DMS 273 (cell line): ENCODE measurements at regions not wholly inside any gene's neighbourhood (a gene's known extent, or its start where the extent isn't known, plus 50 kb on each side); places are given as distances from the start of the nearest gene placed in this dataset.

ENCODE experiments used
- DNase-seq: peaks from one replicate; lab custom pipeline; 2025; ENCODE audit not compliant: unreplicated experiment; lab: John Stamatoyannopoulos, UW

DNA sequence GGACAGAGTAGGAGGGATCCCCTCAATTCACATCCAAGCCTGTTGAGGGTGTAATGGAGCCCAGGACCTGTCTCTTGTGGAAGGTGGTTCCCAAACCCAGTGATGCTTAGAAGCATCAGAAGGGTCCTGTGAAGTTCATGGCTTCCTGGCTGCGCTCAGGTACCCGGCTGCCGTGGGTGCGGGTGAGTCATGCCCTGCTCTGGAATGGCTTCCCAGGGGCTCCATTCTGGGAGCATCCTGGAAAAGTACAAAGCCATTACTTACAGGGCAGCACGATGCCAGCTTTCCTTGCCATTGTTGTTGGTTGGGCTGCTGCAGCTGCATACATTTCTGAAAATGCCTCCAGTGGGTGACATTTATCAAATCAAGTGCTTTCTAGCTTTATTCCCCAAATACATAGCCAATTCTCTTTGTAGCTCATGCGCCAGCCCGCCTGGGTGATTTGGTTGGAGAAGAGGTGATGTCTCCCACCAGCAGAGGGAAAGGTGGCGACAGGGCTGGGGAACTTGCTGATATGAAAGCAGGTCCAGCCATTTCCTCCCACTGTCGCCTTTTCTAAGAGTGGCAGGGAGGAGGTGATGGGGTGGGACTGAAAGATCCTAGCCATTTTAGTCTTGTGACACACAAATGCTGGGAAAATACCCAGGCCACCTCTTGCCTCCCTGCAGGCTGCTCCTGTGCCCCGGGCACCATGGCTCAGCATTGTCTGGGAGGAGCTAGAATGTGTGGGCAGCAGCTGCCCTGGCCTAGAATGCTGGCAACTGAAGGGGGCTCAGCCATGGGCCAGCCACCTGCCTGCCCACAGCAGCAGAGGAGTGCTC is 65.9 kb upstream of the HPCAL1 start:
- no peak for DNase-seq

DNA sequence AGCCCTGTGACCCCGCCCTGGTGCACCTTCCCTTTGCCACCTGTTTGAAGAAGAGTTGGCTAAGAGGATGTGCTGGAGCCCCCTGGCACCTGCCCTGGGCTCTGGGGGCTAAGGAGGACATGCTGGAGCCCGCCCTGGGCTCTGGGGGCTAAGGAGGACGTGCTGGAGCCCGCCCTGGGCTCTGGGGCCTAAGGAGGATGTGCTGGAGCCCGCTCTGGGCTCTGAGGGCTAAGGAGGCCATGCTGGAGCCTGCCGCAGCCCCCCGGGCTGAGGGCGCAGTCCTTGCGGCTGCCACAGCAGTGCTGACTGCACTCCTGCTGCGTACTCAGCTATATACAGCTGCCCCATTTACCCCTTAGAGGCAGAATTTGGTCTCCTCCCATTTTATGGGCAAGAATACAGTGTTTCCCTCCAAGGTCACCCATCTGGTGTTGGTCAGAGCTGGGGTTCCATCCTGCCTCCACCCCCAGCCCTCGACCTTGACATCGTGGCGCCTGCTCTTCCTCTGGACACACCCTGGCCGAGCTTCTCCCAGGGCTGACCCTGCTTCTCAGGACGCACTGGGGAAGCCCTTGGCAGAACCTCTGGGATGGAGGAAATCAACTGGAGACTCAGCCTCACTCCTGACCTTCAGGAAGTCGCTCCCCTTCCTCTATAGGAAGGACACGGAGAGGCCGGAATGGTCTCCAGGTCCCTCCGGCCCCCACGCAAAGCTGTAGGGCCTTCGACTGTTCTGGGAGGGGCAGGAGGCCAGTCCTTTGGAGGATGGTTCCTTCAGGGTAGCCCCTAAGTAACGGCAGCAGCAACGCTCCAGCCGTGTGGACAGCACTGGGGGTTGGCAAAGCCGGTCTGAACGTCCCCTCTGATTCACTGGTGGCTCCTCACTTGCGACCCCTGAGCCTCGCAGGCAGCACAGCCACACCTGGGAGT is 65.0 kb upstream of the HPCAL1 start:
- DNase-seq = no peak

DNA sequence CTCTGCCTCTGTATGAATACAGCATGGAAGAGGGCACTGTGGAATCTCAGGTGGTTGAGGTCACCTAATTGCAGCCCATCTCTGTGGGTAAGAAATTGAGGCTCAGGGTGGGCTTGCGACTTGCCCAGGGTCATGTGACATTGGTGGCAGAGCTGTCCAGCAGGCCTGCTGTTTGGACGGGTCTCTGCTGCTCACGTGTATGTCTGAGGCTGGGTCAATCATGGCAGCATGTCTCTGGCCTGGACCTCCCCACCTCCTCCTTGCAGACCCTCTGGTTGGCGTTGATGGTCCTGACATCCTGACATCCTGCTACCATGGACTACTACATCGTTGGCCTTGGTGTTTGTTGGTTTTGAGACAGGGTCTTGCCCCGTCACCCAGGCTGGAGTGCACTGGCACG is 64.3 kb upstream of the HPCAL1 start:
- no peak for DNase-seq

DNA sequence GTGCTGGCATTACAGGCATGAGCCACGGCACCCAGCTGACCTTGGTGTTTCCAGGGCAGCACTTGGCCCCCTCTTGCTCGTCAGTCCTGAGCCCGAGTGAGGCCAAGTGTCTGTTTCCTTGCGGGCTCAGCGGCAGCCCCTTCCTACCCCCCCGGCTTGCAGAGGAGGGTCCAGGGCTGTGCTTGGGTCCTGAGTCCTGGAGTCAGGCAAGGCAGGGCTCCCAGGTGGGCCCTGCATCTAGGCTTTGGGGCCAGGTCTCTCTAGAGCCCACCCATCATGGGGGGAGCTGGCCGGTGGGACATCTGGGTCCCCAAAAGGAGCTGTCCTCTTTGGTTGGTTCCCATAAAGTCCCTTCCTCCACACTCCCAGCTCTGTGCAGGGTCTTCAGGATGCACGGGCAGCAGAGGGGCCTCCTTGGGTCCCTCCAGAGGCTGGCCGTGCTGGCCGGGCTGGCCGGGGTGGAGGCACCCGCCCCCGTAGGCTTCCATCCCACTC is 63.7 kb upstream of the HPCAL1 start:
- no peak for DNase-seq

DNA sequence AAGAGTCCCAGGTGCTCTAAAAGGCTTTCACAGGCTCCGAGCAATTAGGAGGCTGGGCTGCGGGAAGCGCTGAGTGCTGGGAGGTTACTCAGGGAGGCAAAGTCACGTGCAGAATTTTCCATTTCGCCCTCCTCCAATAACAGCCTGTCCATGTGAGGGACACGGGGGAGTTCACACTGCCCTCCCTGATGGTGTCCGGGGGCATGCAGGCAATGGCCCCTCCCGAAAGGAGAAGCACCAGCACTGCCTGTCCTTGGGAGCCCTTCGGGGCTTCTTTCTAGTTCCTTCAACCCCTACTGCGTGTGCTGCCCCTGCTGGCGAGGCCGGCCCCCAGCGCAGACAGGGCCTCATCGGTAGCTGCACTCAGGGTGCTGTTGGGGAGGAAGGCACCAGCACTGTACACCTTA is 63.1 kb upstream of the HPCAL1 start:
- DNase-seq = peak; percentile 27

DNA sequence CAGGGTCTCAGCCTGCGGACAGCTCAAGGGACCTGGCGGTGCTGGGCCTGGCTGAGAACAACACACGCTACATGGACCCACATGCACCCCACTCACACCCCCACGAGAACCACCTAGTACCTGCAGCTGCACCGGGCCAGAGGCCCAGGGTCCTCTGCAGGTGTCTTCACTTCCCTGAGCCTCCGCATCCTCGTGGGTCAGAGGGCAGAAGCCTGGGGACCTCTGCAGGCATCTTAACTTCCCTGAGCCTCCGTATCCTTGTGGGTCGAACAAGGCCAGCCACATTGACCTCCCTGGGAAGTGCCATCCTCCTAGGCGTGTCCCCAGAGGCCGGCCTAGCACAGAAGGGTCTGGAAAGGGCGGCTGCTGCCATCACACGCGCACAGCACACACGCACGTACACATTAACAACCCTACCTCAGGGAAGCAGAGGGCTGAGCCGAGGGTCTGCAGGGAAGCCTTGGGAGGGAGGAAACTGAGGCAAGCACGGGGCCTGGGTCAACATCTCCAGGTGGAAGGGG is 62.5 kb upstream of the HPCAL1 start:
- no peak for DNase-seq

DNA sequence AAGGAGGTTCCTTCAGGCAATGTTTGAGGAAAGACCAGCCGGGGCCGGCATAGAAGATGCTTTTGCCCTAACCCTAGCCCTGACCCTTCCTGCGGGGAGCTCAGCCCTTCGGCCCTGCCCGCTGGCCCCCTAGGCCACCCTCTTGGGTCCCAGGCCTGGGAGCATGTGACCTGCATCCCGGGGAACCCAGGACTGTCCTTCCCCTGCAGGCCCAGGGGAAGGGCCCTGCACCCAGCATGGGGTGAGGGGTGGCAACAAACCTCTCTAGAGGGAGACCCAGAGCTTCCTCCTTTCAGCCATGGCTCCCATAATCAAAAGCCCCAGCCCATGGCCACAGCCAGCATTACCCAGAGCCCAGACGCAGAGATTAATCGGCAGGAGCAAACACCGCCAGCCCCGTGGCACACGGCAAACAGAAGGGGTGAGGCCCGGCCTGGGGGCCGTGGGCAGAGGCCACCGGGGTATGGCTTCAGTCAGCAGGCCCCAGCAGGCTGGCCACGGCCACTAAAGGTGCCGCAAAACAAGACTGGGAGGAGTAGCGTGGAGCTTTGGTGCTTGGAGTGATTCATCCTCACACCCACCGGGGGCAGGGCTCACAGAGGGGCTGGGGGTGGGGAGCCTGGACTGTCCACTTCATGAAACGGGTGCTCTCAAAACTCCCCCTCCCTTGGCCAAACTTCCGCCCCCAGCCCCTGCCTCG is 61.6 kb upstream of the HPCAL1 start:
- DNase-seq = no peak

DNA sequence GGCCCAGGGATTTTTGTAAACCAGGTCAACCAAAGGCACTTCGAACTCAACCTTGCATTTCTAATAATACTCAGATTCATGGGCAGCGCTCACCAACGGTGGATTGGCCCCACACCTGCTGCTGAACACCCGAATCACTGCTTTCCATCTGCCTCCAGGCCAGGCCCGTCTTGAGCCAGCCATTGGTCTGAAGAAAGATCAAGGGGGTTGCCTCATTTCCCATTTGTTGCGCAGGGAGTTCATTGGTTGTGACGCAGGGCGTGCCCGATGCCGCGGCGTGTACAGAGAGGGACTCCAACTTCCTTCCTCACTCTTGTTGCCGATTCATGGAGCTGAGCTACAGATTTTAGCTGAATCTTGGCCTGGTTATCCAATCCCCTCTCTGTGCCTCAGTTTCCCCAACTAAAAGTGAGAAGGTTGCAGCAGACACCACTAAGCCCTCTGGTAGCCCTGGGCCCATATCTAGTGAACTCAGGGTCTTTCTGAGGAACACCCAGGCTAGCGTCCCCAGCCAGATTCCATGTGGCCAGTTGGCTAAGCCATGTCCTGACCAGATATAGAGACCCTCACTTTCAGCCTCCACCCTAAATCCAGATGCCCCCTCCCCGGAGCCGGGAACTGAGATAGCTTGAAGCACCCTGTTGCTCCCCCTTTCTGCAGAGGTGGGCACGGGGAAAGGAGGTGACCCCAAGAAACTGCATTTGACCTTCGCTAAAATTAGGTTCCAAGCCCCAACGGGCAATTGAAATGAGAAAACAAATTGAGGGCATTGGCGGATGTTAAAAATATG is 60.9 kb upstream of the HPCAL1 start:
- DNase-seq = no peak

DNA sequence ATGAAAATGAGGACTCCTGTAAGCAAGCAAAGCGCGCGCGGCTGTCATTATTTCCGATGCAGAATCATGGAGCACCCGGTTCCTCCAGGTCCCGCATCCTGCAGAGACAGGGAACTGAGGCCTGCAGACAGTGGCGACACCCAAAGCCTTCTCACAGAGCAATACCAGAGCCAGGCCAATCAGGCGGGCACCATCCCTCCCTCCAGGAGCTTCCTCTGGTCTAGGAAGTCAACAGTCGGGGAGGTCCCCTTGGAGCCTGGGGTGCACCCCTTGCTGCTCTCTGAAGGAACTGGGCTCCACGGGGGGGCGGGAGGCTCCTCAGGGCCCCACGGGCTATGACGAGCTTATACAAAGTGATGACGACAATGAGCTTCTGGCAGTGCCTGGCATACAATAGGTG is 60.3 kb upstream of the HPCAL1 start:
- no peak for DNase-seq

DNA sequence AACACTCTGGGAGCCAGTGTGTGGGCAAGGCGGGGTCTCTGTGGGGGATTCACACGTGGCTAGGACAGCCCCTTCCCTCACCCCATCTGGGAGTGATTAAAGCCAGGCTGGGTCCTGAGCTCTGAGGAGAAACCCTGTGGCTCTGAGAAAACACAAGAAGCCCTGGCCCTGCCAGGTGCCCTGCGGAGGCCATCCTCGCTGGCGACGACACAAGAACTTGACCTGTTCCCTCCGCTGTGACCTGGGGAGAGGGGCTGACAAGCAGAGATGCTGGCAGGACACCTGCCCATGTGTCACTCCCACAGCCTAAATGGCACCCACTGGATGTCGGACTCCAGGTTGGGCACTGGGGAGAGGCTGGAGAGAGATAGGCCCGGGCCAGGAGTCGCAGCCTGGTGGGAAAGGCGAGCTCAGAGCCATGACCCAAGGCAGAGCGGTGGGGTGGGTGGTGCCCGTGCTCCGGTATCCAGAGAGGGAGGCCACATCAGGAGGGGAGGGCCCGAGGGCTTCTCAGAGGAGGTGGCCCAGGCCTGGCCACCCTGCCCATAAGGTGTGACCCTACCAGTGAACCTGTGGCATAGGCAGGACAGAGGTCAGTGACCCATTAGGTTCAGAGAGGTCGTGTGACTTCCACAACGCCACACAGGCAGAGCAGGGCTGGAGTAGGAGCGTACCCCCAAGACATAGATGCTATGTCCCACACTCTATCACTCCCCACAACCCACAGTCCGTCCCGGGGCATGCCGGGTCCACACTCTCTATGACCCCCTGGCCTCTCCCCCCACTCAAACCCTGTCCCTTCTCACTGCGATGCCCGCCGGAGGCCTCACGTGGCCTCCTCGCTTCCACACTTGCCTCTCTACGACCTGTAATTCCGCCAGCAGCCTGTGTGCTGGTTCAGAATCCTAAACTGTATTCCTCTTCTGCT is 59.4 kb upstream of the HPCAL1 start:
- DNase-seq = no peak

DNA sequence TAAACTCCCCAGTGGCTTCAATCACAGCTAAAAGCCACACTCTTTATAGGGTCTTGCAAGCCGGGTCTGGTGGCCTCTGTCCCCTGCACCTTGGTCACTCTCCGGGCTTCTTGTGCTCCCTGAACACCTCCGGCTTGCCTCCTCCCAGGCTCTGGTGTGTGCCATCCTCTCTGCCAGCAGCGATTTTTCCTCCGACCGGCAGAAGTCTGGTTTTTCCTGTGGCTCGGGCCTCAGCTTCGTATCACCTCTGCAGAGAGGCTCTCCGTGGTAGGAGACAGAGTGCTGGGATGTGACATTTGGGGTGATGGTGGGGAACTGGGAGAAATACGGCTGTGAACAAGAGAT is 58.8 kb upstream of the HPCAL1 start:
- no peak for DNase-seq

DNA sequence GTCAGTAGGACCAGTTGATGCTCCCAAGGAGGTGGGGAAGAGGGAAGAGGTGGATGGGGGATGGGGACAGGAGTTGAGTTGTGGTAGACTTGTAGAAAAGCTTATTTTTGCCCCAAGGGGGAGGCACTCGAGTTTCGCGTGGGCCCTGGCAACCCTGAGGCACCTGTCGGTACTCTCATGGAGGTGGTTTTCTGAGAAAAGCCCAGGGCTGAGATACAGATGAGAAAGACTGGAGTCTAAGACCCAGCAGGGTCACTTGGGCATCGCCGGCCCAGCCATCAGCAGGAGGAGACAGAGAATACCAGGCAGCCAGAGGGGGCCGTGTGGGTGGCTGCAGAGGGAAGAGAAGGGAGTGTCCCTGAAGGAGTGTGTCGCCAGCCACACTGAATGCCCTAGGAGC is 57.7 kb upstream of the HPCAL1 start:
- no peak for DNase-seq

DNA sequence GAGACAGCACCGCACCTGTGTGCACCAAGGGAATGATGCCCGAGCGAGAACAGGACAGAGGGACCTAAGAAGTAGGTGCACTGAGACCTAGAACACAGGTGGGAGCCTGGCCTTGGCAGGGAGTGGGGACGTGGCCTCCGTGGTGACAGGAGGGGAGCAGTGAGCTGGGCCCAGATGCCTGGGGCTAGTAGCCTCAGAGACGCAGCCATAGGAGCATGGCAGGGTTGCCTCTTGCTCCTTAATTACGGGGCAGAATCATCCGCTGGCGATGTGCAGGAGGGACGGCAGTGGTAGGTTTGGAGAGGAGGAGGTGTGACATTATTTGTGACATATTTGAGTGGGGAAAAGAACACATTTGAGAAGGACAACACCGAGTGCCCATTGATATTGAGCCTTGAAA is 57.0 kb upstream of the HPCAL1 start:
- DNase-seq = no peak

DNA sequence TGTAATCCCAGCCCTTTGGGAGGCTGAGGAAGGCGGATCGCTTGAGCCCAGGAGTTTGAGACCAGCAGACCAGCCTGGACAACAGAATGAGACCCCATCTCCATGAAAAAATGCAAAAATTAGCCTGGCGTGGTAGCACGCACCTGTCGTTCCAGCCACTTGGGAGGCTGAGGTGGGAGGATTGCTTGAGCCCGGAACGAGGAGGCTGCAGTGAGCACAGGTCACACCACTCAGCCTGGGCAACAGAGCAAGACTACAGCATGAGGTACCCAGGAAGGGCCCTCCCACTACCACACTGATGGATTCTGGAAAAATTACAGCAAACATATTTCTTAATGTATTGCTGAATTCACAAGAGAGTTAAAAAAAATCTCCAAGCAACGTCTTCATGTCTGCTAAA is 56.3 kb upstream of the HPCAL1 start:
- no peak for DNase-seq

DNA sequence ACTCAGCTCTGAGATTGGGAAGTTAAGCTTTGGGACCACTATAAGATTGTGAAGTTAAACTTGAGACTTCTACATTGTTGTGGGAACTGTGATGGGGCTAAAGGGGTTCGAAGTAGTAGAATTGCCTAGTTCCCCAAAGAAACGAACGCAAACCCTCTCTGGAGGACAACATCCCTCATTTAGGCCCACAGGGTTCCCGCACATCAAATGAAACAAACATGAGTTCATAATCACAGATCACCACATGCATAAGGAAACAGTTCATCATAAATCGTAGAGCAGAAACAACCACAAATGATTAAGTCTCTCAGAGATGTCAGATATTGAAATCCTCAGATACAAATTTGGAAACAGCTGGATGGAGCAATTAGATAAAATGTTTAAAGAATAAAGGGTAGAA is 55.9 kb upstream of the HPCAL1 start:
- DNase-seq = no peak

DNA sequence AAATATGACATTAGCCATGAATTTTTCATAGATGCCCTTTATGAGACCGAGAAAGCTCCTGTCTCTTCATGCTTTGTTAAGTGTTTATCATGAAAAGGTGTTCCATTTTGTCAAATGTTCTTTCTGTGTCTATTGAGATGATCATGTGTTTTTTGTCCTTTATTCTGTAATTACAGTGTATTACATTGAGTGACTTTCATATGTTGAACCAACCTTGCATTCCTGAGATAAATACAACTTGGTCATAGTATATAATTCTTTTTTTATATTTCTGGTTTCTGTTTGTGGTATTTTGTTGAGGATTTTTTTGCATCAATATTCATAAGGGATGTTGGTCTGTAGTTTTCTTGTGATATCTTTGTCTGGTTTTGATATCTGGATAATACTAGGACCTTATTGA is 52.9 kb upstream of the HPCAL1 start:
- no peak for DNase-seq

DNA sequence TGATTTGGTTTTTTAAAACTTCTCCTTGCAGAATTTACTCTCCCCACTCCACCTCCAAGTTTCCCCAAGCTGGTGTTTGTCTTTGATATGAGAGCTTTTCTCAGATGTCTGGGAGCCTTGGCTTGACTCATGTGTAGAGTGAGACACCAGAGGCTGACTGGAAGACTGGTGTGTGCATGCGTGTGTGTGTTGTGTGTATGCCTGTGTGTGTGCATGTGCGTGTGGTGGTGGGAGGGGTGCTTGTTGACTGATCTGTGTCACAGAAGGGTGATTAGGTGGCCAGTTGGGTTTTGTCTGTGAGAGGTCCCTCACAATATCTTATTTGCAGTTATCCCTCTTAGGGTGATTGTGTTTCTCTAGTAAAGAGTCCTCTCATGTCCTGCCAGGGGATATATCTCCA is 50.5 kb upstream of the HPCAL1 start:
- no peak for DNase-seq

DNA sequence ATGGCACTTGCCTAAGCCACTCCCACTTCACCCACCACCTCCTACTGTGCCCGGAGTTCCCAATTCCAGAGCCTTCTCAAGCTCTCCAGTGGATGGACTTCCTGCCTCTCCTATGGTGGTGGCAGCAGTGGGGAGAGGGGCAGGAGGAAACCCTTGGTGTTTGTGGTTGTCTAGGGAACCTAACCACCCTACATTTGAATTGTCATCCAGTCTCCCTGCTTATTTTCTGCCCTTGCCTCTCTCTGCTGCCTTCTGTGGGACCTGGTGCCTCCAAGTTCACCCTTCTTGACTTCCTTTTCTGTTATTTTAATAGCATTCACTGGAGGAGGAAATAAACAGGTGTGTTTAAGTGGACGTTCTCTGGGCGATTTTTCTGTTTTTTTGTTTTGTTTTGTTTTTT is 50.0 kb upstream of the HPCAL1 start:
- DNase-seq = no peak
